ENCODE measurements at regions not wholly inside any gene's neighbourhood (a gene's known extent, or its start where the extent isn't known, plus 50 kb on each side); places are given as distances from the start of the nearest gene placed in this dataset.

DNA sequence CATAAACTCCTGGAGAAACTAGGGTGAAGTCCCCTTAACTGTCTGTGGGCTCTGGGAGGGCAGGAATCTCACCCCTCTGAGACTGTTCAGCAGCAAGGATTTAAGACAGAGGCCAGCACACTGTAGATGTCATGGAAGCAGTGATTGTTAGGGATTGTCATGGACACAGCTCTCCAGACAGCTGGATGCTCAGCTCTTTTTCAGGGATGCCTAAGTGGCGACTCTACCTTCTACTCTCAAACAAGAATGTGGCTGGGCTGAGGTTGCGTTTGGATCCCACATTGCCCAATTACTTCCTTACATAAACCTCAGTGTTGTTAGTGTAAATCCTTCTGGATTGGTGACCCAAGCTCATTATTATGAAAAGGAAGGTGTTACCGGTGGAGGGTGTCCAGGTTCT, 291.9 kb upstream of the VCX3A start:
- TF ChIP-seq POLR2A (IDR thresholded peaks at IDR 0.05) = no peak
- no peak for TF ChIP-seq CTCF (IDR thresholded peaks at IDR 0.05 in 8 of 11, conservative IDR thresholded peaks at IDR 0.05 in 3 of 11)
- no peak for TF ChIP-seq POLR2AphosphoS5 (IDR thresholded peaks at IDR 0.05)
